Retinal pigment epithelial cell (primary cell): ENCODE measurements at regions not wholly inside any gene's neighbourhood (a gene's known extent, or its start where the extent isn't known, plus 50 kb on each side); places are given as distances from the start of the nearest gene placed in this dataset.

Experiments
- DNase-seq: peaks from one replicate; pipeline ENCODE4 v3.0.0-alpha.2; 2010; ENCODE audit warnings: low read depth
- H3K4me3 ChIP-seq: 2 replicates; pipeline ENCODE4 v1.5.1; 2011; ENCODE audit warnings: mild to moderate bottlenecking, low read length, control low read depth, moderate library complexity
- TF ChIP-seq, protein P1 (sequence below): conservative IDR thresholded peaks from 2 replicates; pipeline ENCODE4 v1.5.1; 2011; ENCODE audit warnings: low read depth, low read length, control low read depth, inconsistent platforms

DNA sequence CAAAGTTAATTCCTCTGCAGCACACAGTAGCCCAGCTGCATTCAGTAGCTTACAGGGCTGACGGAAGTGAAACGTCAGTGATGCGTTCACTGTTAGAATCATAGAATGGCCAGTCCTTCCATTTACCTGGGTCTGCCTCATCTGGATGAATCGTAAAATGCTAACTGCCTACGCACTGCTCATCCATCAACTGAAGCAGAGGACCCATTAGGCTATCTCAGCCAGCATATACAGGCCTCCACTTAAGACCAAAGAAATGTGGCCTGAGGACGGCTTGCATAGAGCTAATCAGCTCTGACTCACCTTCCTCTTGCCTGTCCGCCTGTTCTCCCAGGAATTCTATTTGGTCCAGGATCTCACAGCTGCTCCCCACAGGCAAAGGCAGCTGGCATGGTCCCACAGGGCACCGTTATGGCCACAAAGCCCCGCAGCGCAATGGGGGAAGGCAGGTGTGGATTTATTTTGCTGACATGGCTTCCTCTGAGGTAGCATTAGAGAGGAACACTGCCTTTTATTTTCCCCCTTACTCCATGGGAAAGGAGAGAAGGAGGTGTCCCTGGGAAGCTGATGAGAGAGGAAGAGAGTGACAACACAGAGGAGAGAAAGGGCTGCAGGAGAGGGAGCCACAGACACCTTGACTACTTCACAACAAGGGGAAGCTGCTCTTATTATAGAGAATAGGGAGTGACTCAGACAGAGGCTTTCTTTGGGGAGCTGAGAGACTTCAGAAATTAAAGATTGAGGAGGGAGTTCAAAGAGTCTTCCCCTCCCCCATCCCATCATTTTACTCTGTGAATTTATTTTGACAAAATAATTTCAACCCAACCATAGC lies 177.6 kb downstream of the HHIPL2 start:
- H3K4me3 ChIP-seq = no peak overlapping the region
- peak; percentile 51 for DNase-seq
- TF ChIP-seq, protein P1, sequence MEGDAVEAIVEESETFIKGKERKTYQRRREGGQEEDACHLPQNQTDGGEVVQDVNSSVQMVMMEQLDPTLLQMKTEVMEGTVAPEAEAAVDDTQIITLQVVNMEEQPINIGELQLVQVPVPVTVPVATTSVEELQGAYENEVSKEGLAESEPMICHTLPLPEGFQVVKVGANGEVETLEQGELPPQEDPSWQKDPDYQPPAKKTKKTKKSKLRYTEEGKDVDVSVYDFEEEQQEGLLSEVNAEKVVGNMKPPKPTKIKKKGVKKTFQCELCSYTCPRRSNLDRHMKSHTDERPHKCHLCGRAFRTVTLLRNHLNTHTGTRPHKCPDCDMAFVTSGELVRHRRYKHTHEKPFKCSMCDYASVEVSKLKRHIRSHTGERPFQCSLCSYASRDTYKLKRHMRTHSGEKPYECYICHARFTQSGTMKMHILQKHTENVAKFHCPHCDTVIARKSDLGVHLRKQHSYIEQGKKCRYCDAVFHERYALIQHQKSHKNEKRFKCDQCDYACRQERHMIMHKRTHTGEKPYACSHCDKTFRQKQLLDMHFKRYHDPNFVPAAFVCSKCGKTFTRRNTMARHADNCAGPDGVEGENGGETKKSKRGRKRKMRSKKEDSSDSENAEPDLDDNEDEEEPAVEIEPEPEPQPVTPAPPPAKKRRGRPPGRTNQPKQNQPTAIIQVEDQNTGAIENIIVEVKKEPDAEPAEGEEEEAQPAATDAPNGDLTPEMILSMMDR = no peak

DNA sequence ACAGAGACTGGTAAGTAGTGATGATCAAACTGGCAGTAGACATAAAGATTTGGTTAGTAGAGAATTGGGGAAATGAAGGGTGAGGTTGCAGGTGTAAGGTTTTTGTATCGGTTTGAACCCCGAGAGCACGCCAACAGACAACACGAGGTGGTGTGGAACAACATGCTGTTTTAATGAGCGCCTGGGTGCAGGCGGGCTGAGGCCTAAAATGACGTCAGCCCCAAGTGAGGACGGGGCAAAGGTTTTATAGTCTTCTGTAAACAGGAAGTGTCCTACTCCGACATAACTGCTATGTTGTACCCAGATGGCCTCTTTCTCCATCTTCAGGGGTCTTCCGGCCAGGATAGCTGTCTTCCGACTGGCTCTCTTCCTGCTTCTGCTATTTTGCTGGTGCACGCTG lies 178.8 kb downstream of the HHIPL2 start:
- no peak for DNase-seq
- H3K4me3 ChIP-seq = no peak overlapping the region
- TF ChIP-seq, protein P1 = no peak

DNA sequence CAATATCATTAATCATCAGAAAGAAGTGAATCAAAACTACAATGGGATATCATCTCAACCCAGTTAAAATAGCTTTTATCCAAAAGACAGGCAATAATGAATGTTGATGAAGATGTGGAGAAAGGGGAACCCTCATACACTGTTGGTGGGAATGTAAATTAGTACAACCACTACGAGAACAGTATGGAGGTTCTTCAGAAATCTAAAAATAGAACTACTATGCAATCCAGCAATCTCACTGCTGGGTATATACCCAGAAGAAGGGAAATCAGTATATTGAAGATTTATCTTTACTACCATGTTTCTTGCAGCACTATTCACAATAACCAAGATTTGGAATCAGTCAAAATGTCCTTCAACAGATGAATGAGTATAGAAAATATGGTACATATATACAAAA lies 189.8 kb downstream of the HHIPL2 start:
- no peak for DNase-seq
- TF ChIP-seq, protein P1 = no peak
- no peak overlapping the region for H3K4me3 ChIP-seq

DNA sequence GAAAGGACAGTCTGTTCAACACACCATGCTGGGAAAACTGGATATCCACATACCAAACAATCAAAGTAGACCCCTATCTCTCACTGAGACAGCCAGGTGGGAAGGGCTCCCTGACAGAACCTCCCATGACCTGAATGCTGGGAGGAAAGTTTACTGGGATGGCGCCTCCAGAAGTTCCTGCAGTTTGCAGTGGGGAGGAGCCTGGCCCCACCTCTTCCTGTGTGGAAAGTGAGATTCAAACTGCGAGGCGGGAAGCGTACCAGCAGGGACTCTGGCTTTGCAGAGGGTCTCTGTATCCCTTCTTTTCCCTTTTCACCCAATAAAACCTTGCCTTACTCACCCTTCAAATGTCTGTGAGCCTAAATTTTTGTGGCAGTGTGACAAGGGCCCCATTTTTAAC lies 190.7 kb downstream of the HHIPL2 start:
- DNase-seq = no peak
- TF ChIP-seq, protein P1 = no peak
- H3K4me3 ChIP-seq = no peak overlapping the region

DNA sequence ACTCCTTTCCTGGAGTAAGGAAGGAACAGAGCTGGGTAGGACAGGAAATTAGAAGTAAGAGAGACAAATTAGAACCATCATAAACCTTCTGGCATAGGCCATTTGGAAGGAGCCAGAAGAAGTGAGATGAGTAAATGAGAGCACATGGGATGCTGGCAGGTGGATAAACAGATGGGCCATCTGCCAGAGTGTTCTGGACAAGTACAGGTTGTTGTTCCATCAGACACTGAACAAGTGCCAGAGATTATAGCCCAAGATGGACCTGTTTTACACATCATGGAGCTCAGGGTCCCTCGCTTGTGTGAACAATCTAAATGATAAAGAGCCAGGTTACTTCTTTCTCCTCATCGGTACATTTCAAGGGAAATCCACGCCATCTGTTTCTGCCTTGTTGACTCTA lies 200.3 kb downstream of the HHIPL2 start:
- DNase-seq = no peak
- no peak overlapping the region for H3K4me3 ChIP-seq
- TF ChIP-seq, protein P1 = no peak

DNA sequence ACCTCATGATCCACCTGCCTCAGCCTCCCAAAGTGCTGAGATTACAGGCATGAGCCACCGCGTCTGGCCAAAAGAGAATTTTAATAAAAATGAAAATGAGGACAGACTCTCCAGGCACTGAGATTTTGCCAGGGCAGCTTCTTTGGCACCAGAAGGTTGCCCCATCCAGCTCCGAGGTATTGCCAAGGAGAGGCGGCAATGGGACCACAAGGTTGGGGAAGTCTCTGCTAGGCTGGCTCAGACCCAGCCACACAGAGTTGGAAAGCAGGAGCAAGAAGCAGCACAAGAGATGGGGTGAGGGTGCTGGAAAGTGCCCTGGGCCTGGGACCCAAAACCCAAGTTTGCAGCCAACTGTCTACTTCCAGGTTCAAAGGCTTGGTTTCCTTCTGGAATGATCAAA lies 200.9 kb downstream of the HHIPL2 start:
- TF ChIP-seq, protein P1 = no peak
- no peak overlapping the region for H3K4me3 ChIP-seq
- DNase-seq = no peak

DNA sequence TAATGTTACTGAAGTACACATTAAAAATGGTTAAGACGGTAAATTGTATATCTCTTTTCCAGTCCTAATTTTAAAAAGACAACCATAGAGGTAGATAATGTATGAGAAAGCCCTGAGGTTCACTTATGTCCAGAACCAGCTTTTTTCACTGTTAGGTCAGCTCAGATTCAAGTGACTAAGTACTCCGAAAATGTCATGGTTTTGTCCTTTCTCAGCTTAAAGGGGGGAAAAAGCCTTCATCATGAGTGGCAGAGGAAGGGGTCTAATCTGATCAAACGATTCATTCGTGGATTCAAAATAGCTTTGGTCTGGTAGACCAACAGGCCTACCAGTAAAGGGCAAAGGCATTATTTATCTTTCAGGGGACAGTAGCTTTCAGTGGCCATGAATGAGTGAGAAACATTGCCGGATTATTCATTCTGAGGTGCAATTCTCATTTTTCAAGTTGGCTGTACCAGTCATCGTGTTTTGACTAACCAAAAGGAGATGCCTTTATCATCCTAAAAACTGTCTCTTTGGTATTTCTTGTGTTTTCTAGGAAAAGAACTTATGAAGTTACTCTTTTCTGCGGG lies 208.4 kb downstream of the HHIPL2 start:
- TF ChIP-seq, protein P1 = no peak
- H3K4me3 ChIP-seq = no peak overlapping the region
- DNase-seq = no peak
